Endothelial cell of umbilical vein (primary cell): ENCODE measurements at regions not wholly inside any gene's neighbourhood (a gene's known extent, or its start where the extent isn't known, plus 50 kb on each side); places are given as distances from the start of the nearest gene placed in this dataset.

Source experiments
- BruUV-seq: library from RNA; stranded (reverse); fragments of 400-500 nt; replicated peaks from 2 replicates; lab custom pipeline; 2021; lab: Mats Ljungman, UMichigan
- CTCF ChIA-PET: fragments of 300-600, 350-600 bp; sonication (Branson Sonifier 250); formaldehyde crosslinking; loops from one replicate; lab custom pipeline; 2021; ENCODE audit warnings: antibody characterized with exemption, inconsistent platforms; lab: Charles Lee
- POLR2A ChIA-PET: fragments of 300-600, 350-600 bp; sonication (Branson Sonifier 250); formaldehyde crosslinking; loops from one replicate; lab custom pipeline; 2021; ENCODE audit warnings: antibody characterized with exemption, inconsistent platforms; lab: Charles Lee
- DNase-seq: peaks from one replicate; pipeline ENCODE4 v3.0.0-alpha.2; 2011; ENCODE audit warnings: low read depth, low spot score
- FAIRE-seq: peaks from 2 replicates; lab custom pipeline; 2011; peaks lifted over from hg19 to GRCh38; lab: Jason Lieb, UNC
- H2AFZ ChIP-seq: 2 replicates; pipeline ENCODE4 v1.6.0; 2012; ENCODE audit warnings: low read depth, low read length, control low read depth, inconsistent platforms
- H3K27ac ChIP-seq: 2 replicates; pipeline ENCODE4 v1.5.1; 2011; ENCODE audit warnings: low read depth, mild to moderate bottlenecking, control low read depth, low read length, moderate library complexity; ENCODE audit not compliant: insufficient read depth
- H3K27me3 ChIP-seq, 2 experiments: 2 replicates each; pipeline versions ENCODE4 v1.6.0 to v1.6.1; 2011; ENCODE audit warnings: low read length in 2 of 2, mixed read lengths in 1 of 2; ENCODE audit not compliant: control insufficient read depth in 2 of 2, insufficient read depth in 2 of 2
- H3K36me3 ChIP-seq, 2 experiments: 2 replicates in 1 of 2; 3 replicates in 1 of 2; pipeline ENCODE4 v1.5.1; 2011; ENCODE audit warnings: low read length in 2 of 2, mild to moderate bottlenecking in 1 of 2, moderate library complexity in 1 of 2; ENCODE audit not compliant: control insufficient read depth in 2 of 2, insufficient read depth in 2 of 2; ENCODE audit errors: extremely low read depth in 1 of 2
- H3K4me1 ChIP-seq: 3 replicates; pipeline ENCODE4 v1.5.1; 2011; ENCODE audit warnings: mild to moderate bottlenecking, low read length; ENCODE audit not compliant: control insufficient read depth, insufficient read depth; ENCODE audit errors: extremely low read depth
- H3K4me2 ChIP-seq: 2 replicates; pipeline ENCODE4 v1.6.1; 2011; ENCODE audit warnings: low read length, control low read depth, mixed read lengths; ENCODE audit not compliant: insufficient read depth
- H3K4me3 ChIP-seq, 3 experiments: fragments of 200-600 bp in 1 of 3; sonication (generic), shearing (Covaris generic) in 1 of 3; replicated peaks in 1 of 3; 2 replicates each; pipeline ENCODE4 v1.5.1; 2011 to 2016; ENCODE audit warnings: control low read depth in 3 of 3, low read length in 3 of 3, mild to moderate bottlenecking in 2 of 3, inconsistent platforms in 1 of 3, low read depth in 1 of 3, moderate library complexity in 1 of 3; ENCODE audit not compliant: insufficient read depth in 1 of 3
- H3K79me2 ChIP-seq: 2 replicates; pipeline ENCODE4 v1.6.0; 2012; ENCODE audit warnings: low read length, inconsistent platforms; ENCODE audit not compliant: control insufficient read depth, insufficient read depth
- H3K9ac ChIP-seq: replicated peaks from 2 replicates; pipeline ENCODE3; 2011; ENCODE audit warnings: low read length, control low read depth; ENCODE audit not compliant: insufficient read depth; ENCODE audit errors: extremely low read depth
- H3K9me1 ChIP-seq: replicated peaks from 3 replicates; pipeline ENCODE4 v1.6.0; 2011; ENCODE audit warnings: mild to moderate bottlenecking, low read length; ENCODE audit not compliant: control insufficient read depth, insufficient read depth; ENCODE audit errors: extremely low read depth
- H3K9me3 ChIP-seq: replicated peaks from 2 replicates; pipeline ENCODE4 v1.5.1; 2012; ENCODE audit warnings: low read length, inconsistent platforms; ENCODE audit not compliant: control insufficient read depth, insufficient read depth
- H4K20me1 ChIP-seq: replicated peaks from 2 replicates; pipeline ENCODE3; 2011; ENCODE audit warnings: mild to moderate bottlenecking, low read length; ENCODE audit not compliant: control insufficient read depth, insufficient read depth; ENCODE audit errors: extremely low read depth
- CTCF ChIP-seq, 2 donors: IDR thresholded peaks; 1 replicate in 1 of 2; 2 replicates in 1 of 2; pipeline ENCODE4 v1.5.1; 2011; ENCODE audit warnings: low read length in 2 of 2, mild to moderate bottlenecking in 2 of 2, moderate library complexity in 2 of 2, control low read depth in 1 of 2, inconsistent platforms in 1 of 2, low read depth in 1 of 2; ENCODE audit not compliant: insufficient read depth in 1 of 2; ENCODE audit errors: extremely low read depth in 1 of 2
- EZH2 ChIP-seq: IDR thresholded peaks from 2 replicates; pipeline ENCODE4 v1.6.1; 2012; ENCODE audit warnings: borderline replicate concordance, low read depth, mild to moderate bottlenecking, moderate library complexity, low read length, inconsistent platforms; ENCODE audit not compliant: severe bottlenecking
- FOS ChIP-seq: IDR thresholded peaks from 2 replicates; pipeline ENCODE4 v1.6.1; 2011; ENCODE audit warnings: mild to moderate bottlenecking, low read length, moderate library complexity, borderline replicate concordance; ENCODE audit not compliant: insufficient read depth
- GATA2 ChIP-seq: IDR thresholded peaks from 2 replicates; pipeline ENCODE4 v1.7.0; 2011; ENCODE audit warnings: low read depth, mild to moderate bottlenecking, moderate library complexity, mixed read lengths, low read length; ENCODE audit not compliant: insufficient read length, insufficient read depth
- JUN ChIP-seq: IDR thresholded peaks from 2 replicates; pipeline ENCODE4 v1.6.1; 2011; ENCODE audit warnings: borderline replicate concordance, low read depth; ENCODE audit not compliant: insufficient read length, insufficient read depth
- MAX ChIP-seq: IDR thresholded peaks from 2 replicates; pipeline ENCODE4 v1.6.1; 2011; ENCODE audit not compliant: insufficient read depth, insufficient read length
- MYC ChIP-seq: IDR thresholded peaks from one replicate; pipeline ENCODE4 v1.6.1; 2011; ENCODE audit warnings: mild to moderate bottlenecking, low read depth, low read length
- POLR2A ChIP-seq: IDR thresholded peaks from 2 replicates; pipeline ENCODE4 v1.6.1; 2012; ENCODE audit warnings: low read depth, mild to moderate bottlenecking, control low read depth, low read length
- POLR2AphosphoS5 ChIP-seq: IDR thresholded peaks from 2 replicates; pipeline ENCODE4 v1.6.1; 2012; ENCODE audit warnings: low read depth, mild to moderate bottlenecking, control low read depth, low read length, moderate library complexity; ENCODE audit not compliant: insufficient read depth
- dilution Hi-C: fragments of 300-500 bp; cut with MboI; formaldehyde crosslinking; loops from one replicate; pipeline ENCODE4 v1.15.0; 2019; ENCODE audit warnings: low sequenced_read_pairs; ENCODE audit not compliant: extremely low pct_ligation_motif_present
- intact Hi-C: fragments of 100-400 bp; cut with micrococcal nuclease; formaldehyde crosslinking; loops from one replicate; pipeline ENCODE4 v1.10.0; 2022

- intact Hi-C loops (no loop called here), dilution Hi-C loops (no loop called here)
- Histone ChIP-seq H4K20me1 (no peaks in the 10 kb centered on the region), H3K9me3 (no peaks in the 10 kb centered on the region), H3K4me3 (no peak overlapping the region), H3K9me1 (no peaks in the 10 kb centered on the region), H2AFZ (no peak overlapping the region), H3K27ac (no peak overlapping the region), H3K4me2 (no peak overlapping the region), H3K4me1 (no peaks in the 10 kb centered on the region), H3K79me2 (no peaks in the 10 kb centered on the region), H3K9ac (no peak overlapping the region), H3K27me3 (no peaks in the 10 kb centered on the region), H3K36me3 (no peaks in the 10 kb centered on the region)
- TF ChIP-seq GATA2, result no peak
- no peak for TF ChIP-seq MYC
- TF ChIP-seq EZH2, result no peak
- no peak for TF ChIP-seq POLR2AphosphoS5
- no peak for TF ChIP-seq FOS
- TF ChIP-seq JUN, result no peak
- no peak for TF ChIP-seq MAX
- no peak for TF ChIP-seq POLR2A
- TF ChIP-seq CTCF (IDR thresholded peaks at IDR 0.05; ENCODE audit: extremely low read depth in 1 of 2, insufficient read depth in 1 of 2, low read depth in 1 of 2, low read length in 2 of 2), result no peak
- DNase-seq (no peak), FAIRE-seq (no peak)
- ChIA-PET CTCF (no interaction called here), POLR2A (no interaction called here)
- no TSS peak for BruUV-seq
These were observed 82.5 kb downstream of the OAT start for GRCh38 chr10:124336186-124336585.
